ENCODE measurements at regions not wholly inside any gene's neighbourhood (a gene's known extent, or its start where the extent isn't known, plus 50 kb on each side); places are given as distances from the start of the nearest gene placed in this dataset.

DNA sequence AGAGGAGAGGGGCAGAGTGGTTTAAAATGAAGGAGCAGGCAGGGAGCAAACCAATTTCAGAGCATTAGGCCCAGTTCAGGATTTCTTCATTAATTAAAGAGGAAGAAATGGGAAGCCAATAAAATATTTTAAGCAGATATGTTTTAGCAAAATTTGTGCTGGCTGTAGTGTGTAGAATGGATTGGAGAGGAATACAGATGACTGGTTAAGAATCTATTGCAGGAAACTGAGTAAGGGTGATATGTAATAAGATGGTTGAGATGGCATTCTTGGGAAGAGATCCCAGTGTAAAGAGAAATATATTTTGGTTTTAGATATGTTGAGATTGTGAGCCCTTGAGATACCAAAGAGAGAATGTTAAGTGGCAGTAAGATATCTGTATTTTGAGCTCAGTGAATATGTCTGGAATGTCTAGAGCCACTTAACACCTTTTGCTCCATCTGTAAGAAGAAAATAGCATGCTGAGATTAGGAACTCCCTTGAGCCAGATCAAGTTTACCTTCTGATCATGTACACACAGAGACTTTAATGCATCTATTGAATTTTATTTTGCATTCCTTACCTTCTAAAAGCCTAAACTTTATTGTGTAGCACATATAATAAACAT lies 79.5 kb upstream of the SLC27A6 start:
- no peak for DNase-seq (ENCODE audit: low read depth in 2 of 2)

GRCh38 chr5:128895122-128895521 lies 70.2 kb upstream of the SLC27A6 start:
- DNase-seq (ENCODE audit: low read depth in 2 of 2), result no peak

DNA sequence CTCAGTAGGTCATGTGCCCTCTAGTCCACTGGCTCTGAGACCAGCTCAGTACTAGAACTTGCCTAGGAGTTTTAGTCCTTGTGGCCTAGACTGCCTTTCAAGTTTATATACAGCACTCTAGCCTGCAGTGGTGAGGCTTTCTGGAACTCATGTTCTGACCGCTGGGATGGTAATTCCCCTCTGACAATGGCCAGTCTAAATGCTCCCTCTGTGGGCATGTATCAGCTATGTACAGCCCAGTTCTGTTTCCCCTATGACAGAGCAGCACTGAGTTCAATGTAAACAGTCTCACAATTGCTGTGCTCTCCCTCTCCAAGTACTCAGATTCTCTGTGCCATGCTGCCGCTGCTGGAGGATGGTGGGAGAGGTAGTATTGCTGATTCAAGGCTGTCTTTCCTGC lies 68.6 kb upstream of the SLC27A6 start:
- DNase-seq (ENCODE audit: low read depth in 2 of 2), result no peak

GRCh38 chr5:128903550-128903949 lies 61.7 kb upstream of the SLC27A6 start:
- no peak for DNase-seq (ENCODE audit: low read depth in 2 of 2)

- no peak for DNase-seq (ENCODE audit: low read depth in 2 of 2)
Observed at GRCh38 chr5:128904805-128905567, 60.3 kb upstream of the SLC27A6 start.

GRCh38 chr5:128905568-128906110 lies 59.6 kb upstream of the SLC27A6 start:
- peak in 1 of 2 donors; percentile 7 for DNase-seq (ENCODE audit: low read depth in 2 of 2)

DNA sequence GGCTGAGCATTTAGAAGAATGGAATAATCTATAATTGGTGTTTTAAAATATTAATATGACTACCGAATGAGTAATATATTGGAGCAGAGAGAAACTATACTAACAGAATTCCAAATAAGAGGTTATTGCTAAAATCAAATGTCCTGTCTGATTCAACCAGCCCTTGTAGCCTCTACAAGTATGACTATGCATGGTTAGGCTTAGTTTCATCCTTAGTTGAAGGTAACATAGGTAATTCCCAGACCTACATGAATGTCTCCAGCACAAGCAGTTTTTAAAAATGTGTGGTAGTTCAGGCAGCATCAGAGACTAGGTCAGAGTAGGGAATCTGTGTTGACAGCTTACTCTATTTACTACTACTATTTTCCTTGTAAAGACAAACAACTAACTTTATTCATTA lies 51.7 kb upstream of the SLC27A6 start:
- no peak for DNase-seq (ENCODE audit: low read depth in 2 of 2)
